Anterior cingulate cortex (tissue), 58 donors: ENCODE measurements at regions not wholly inside any gene's neighbourhood (a gene's known extent, or its start where the extent isn't known, plus 50 kb on each side); places are given as distances from the start of the nearest gene placed in this dataset.
"Not testable (repeated sequence)": the region's sequence is repeated elsewhere in the genome, so short reads cannot be mapped to it uniquely, and the experiment has no call there.

Experiments
- DNase-seq, 58 donors: peaks; one replicate each; lab custom pipeline; 2025; lab: John Stamatoyannopoulos, UW

- DNase-seq = no peak
These were observed 81.1 kb downstream of the CD200R1L start for GRCh38 chr3:112765531-112765930.

GRCh38 chr3:112763258-112763657 is 83.4 kb downstream of the CD200R1L start:
- DNase-seq = no peak

- no peak for DNase-seq
These were observed 85.5 kb downstream of the CD200R1L start for GRCh38 chr3:112761062-112761638.

- DNase-seq = no peak
These were observed 87.0 kb downstream of the CD200R1L start for GRCh38 chr3:112759681-112760080.

- DNase-seq = no peak
These were observed 87.5 kb downstream of the CD200R1L start for GRCh38 chr3:112759210-112759609.

DNA sequence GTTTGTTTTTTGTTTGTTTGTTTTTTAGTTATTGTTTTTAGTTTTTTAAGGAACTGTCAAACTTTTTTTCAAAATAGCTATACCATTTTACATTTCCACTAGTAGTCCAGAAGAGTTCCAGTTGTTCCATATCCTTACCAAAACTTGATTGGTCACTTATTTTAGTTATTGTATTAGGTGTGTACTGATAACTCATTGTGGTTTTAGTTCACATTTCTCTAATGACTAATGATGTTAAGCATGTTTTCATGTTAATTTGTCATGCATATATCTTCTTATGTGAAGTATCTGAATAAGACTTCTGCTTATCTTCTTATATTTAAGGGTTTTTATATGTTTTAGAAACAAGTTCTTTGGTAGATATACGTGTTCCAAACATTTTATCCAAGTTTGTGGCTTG is 89.5 kb downstream of the CD200R1L start:
- DNase-seq = no peak

DNA sequence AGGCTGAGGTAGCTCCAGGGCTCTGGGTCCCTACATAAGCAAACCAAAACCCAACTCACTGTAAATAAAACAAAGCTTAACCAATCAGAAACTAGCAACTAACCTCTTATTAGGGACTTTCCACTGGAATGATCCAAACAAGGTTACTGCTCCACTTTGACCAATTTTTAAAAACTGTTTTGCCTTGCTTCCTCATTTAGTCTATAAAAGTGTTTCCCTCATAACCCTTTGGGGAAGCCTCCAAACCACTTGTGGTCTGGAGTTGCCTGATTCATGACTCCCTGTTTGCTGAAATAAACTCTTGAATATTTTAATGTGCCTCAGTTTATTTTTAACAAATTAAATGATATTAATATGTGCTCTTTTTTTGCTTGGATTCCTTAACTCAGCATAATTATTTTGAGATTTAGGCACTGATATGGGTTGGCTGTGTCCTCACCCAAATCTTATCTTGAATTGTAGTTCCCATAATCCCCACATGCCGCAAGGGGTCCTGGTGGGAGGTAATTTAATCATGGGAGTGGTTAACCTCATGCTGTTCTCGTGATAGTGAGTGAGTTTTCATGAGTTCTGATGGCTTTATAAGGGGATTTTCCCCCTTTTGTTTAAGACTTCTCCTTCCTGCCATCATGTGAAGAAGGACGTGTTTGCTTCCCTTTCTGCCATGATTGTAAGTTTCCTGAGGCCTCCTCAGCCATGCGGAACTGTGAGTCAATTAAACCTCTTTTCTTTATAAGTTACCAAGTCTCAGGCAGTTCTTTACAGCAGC is 90.6 kb downstream of the CD200R1L start:
- DNase-seq = no peak

- not testable (repeated sequence) for DNase-seq
These were observed 91.6 kb downstream of the CD200R1L start for GRCh38 chr3:112755046-112755445.

DNA sequence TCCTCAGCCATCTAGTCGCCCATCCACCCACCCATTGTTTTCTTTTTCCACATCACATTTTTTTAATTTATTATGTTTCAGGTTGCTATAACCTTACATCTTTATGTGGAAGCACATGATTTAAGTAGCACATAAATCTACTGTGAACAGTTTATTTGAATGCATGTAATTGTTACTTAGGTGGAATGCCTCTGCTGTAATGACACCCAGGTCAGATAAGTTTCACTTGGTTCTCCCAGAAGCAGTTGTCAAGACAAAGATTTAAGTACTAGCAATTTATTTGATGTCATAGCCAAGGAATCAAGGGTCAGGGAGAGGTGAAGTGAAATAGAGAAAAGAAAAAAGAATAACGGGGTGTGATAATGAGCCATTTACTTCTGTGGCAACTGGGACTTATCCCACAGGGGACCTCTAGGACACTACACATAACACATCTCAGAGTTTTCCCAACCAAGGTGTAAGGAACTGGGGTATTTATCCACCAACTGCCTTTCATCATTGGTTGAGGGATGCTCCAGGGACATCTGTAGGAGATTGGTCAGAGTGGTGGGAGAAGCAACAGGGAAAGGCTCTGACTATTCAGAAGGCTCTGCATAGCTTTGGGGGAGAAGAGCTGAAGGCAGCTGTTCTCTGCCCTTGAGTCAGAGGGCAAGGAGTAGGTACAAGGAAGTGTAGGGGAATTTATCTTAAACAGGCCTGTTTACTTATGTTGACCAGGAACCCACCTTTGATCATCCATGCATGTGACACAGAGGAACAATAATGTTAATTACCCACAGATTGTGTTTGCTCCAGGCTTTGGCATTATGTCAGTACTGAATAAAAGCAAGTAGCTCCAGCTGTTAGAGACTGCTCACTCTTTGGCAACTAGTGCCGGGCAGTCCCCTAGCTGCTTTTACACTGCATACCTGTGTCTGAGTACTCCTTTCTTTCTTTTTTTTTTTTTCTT is 94.8 kb downstream of the CD200R1L start:
- DNase-seq = no peak

DNA sequence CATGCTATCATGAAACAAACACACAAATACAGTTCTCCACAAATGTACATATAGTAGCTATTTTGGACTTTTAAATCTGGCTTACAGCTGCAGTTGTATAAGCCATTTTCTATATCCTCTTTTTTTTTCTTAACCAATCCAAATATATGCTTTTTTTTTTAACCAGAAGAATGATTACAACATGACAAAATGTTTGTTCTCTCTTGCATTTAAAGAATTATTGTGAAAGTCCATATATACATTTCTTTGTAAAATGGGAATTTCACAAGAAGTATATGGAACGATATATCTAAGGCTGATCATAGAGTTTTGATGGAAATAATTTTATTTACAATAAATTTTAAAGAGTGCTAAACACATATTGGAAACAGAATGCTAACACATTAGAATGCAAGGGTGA is 95.6 kb downstream of the CD200R1L start:
- DNase-seq = no peak

DNA sequence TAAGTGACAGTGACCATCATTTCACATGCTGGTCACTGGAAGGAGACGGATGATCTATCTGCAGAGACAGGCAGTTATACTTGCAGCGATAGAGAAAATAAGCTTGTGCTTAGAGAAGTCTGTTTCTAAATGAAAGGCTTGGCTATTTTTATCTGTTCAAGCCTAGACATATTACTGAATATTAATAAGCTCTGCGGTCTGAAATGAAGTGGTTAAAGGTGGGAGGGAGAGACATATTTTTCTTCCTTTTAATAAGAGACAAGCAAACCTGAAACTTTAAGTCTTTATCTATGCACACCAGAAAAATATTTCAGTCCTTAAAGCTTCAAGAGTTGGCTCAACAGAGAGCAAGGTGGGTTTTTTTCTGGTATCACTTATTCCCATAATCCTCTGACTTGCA is 99.0 kb downstream of the CD200R1L start:
- no peak for DNase-seq

DNA sequence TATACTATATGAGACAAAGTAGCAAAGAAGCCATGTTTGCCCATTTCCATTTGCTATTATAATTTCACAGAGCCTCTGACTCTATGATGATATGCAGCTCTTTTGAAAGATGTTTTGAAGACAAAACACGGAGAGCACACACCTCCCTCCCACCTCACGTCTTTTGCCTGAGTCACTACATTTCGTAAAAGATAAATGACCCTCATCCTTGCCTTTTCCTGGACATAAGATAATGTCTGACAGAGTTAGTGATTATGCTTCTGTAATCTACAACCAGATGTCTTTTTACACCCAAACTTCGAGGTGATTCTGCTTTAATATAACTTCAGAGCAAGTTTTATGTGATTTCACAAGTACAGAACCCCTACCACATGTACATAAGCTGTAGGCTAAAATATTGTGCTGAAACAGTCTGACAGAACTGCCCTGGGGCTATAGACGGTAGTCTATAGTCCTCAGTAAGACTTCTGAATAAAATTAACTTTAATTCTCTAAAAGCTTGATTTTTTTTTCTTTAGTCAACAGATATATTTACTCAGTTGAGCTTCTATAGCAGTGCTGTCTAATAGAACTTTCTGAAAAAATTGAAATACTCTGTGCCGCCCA is 99.9 kb downstream of the CD200R1L start:
- no peak for DNase-seq

DNA sequence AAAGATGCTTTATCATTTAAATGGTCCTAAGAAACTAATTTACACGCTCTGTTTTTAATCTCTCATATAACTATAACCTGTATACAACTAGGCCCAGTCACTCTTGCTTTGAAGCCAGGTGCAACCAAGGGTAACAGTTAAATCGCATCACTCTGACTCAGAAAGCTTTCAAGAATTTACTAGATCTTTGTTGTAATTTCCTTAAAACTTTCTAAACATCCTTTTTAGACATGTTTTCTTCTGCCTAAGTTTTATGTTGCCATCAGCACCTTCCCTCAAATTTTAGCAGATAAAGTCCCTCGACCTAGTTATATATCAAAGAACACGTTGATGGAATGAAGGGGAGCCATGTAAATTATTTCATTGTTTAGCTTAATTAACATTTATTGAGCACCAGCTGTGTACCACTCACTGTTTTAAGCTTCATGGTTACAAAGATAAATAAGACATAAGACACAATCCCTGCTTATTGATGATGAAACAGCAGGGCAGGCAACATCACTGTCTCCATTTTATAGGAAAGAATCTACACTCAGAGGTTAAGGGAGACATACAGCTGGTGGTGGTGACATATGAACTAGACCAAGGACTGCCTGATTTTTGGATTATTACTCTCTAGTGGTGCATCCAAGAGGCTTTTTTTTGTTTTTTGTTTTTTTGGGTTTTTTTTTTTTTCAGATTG is 101.0 kb downstream of the CD200R1L start:
- DNase-seq = no peak

DNA sequence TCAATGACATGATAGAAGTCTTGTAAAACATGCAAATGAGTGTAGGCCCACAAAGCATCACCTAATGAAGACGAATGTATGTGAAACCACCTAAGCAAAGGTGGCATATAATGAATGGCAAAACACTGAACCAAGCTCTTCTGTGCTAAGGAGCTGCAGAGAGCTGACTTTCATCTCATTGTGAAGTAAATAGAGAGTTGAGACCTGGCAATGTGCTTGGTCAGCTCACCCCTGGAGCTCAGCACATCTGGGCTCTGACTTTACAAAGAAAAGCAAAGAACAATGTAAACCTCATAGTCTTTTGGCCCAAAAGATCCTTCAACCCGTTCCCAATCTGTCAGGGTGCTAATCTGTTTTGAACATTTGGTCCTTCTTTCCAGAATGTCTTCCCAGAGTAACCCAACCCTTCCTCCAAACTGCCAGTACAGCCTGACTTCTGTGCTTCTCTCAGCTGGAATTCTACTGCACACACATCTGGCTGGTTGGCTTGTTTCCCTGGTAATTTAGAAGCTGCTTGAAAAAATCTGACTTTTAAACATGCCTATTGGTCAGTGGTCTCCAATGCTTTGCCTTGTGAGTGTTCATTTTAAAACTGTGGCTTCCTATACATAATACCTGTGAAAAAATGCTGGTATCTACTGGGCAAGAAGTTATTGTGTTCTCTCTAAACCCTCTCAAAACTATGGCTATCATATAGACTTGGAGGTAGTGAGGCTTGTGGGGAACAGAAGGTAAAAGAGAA is 101.7 kb downstream of the CD200R1L start:
- DNase-seq = no peak

DNA sequence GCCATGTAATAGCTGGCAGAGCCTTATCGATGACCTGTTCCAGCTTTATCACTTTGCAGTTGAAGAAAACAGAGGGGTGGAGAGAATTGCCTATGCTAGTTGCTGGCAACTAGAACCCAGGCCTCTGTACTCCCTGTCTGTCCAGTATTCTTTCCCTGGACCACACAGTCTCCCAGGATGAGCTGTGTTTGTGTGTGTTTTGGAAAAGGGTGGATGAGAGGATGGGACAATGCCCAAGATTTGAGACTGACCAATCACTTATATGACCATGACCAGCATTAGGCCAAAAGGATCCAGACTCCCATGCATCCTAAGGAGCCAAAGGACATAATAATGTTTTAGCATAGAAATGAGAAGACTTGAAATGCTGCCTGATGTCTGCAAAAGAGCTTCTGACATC is 102.6 kb downstream of the CD200R1L start:
- DNase-seq = no peak

GRCh38 chr3:112742934-112743333 is 102.0 kb upstream of the CCDC80 start:
- DNase-seq = no peak

DNA sequence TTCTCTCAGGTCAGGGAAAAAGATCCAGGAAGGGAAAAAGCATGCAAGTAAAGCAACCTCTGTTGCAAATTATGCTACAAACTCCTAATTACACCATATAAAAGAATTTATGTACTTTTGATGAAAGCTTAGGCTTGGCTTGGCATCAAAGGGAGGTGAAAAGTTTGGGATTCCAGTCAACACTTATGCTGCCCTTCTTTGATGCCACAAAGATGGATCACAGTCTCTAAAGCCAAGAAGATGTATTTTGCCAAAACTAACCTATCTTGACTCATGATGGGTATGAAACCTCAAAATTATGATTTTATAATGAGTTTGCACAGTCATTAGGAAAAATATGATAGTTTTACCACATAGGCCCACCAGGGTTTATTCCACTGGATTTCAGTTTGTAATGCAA is 101.0 kb upstream of the CCDC80 start:
- DNase-seq = no peak

- DNase-seq = no peak
These were observed 99.9 kb upstream of the CCDC80 start for GRCh38 chr3:112740835-112741234.

GRCh38 chr3:112739252-112739965 is 98.5 kb upstream of the CCDC80 start:
- DNase-seq = no peak
